Activated naive CD8-positive, alpha-beta T cell treated with anti-CD3 and anti-CD28 coated beads, Interleukin-2, amount 50 U/mL, for 24 hours (primary cell): ENCODE measurements at regions not wholly inside any gene's neighbourhood (a gene's known extent, or its start where the extent isn't known, plus 50 kb on each side); places are given as distances from the start of the nearest gene placed in this dataset.

Experiments
- ATAC-seq: fragments of 150-1000 bp; cut with Tn5 transposase; one replicate; pipeline ENCODE4 v1.10.0; 2021
- DNase-seq: peaks from one replicate; pipeline ENCODE4 v3.0.0; 2021
- H3K27ac Mint-ChIP-seq: one replicate; pipeline ENCODE4 v1.8.0; 2021; ENCODE audit warnings: mild to moderate bottlenecking, mixed read lengths
- H3K27me3 Mint-ChIP-seq: one replicate; pipeline ENCODE4 v1.8.0; 2021; ENCODE audit warnings: mixed read lengths
- H3K36me3 Mint-ChIP-seq: one replicate; pipeline ENCODE4 v1.8.0; 2021; ENCODE audit warnings: low read depth, mixed read lengths
- H3K4me1 Mint-ChIP-seq: one replicate; pipeline ENCODE4 v1.8.0; 2021; ENCODE audit warnings: mixed read lengths
- H3K4me3 Mint-ChIP-seq: one replicate; pipeline ENCODE4 v1.8.0; 2021; ENCODE audit warnings: mild to moderate bottlenecking, moderate library complexity, mixed read lengths
- H3K9me3 Mint-ChIP-seq: one replicate; pipeline ENCODE4 v1.8.0; 2021; ENCODE audit warnings: mixed read lengths

DNA sequence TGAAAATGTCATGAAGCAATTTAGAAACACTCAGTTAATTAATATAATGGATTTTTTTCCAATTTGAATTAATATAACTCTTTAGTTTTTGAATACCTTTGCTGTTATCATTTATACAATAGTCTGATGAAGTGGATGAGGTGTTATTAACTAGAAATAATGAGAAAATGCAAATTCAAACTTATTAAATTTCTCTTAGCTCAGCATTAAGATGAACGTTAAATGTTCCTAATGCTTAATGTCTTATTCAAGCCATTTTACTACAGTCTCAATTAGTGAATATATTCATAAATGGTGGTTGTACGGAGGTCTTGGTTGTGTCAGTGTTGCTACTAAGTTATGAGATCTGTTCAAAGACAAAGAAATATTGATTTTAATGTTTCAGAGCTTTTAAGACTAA, 186.3 kb downstream of the DTHD1 start:
- Mint-ChIP-seq H3K27me3 (peaks cover 6% of the 10 kb centered on the region), H3K27ac (no peak overlapping the region), H3K36me3 (no peaks in the 10 kb centered on the region), H3K4me1 (no peaks in the 10 kb centered on the region), H3K4me3 (no peak overlapping the region), H3K9me3 (no peaks in the 10 kb centered on the region)
- ATAC-seq (no peak), DNase-seq (no peak)

DNA sequence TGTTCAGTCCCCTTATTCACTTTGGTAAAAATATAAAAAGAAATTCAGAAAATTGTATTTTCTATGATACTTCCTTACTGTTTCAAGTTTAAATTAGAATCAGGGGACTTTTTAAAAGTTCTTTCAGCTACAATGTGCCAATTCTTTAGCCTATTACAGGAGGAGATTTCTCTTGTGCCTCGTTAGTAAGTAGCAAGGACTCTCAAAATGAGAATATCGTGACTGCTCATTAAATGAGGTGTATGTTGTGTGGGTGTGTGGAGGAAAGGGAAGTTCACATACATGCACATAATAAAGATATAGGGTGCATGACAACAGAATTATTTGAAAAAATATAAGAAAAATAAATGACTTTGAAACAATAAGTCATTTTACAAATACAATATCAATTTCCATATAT, 190.5 kb downstream of the DTHD1 start:
- ATAC-seq (no peak), DNase-seq (no peak)
- no peaks in the 10 kb centered on the region for H3K9me3 Mint-ChIP-seq
- no peaks in the 10 kb centered on the region for H3K4me1 Mint-ChIP-seq
- no peaks in the 10 kb centered on the region for H3K36me3 Mint-ChIP-seq
- peaks cover 5% of the 10 kb centered on the region for H3K27me3 Mint-ChIP-seq
- no peak overlapping the region for H3K27ac Mint-ChIP-seq
- H3K4me3 Mint-ChIP-seq = no peak overlapping the region

DNA sequence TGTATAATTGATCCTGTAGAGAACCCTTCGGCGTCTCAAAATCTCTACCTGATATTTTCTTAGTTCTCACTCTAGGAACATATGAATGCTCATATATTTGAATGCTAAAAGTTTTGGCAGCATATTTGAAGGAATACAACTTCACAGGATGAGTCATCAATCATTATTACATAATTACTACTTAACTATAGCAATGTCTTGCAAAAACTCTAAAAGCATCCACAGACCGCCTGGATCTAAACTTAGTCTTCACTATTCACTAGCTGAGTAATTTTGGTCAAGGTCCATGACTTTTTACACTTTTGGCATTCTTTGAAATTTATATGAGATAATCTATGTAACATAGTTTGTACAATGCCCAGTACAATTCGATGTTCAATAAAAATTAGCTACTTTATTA, 194.7 kb downstream of the DTHD1 start:
- no peaks in the 10 kb centered on the region for H3K9me3 Mint-ChIP-seq
- ATAC-seq = no peak
- DNase-seq = no peak
- H3K27ac Mint-ChIP-seq = no peak overlapping the region
- H3K27me3 Mint-ChIP-seq = peaks cover 5% of the 10 kb centered on the region
- H3K4me1 Mint-ChIP-seq = no peaks in the 10 kb centered on the region
- H3K4me3 Mint-ChIP-seq = no peak overlapping the region
- H3K36me3 Mint-ChIP-seq = no peaks in the 10 kb centered on the region

GRCh38 chr4:36477861-36478260, 196.4 kb downstream of the DTHD1 start:
- no peak overlapping the region for H3K27ac Mint-ChIP-seq
- H3K27me3 Mint-ChIP-seq = peaks cover 2% of the 10 kb centered on the region
- no peak for DNase-seq
- no peaks in the 10 kb centered on the region for H3K36me3 Mint-ChIP-seq
- no peak for ATAC-seq
- H3K4me3 Mint-ChIP-seq = no peak overlapping the region
- no peaks in the 10 kb centered on the region for H3K4me1 Mint-ChIP-seq
- no peaks in the 10 kb centered on the region for H3K9me3 Mint-ChIP-seq

GRCh38 chr4:36485885-36486284, 204.5 kb downstream of the DTHD1 start:
- no peaks in the 10 kb centered on the region for H3K36me3 Mint-ChIP-seq
- peaks cover 4% of the 10 kb centered on the region for H3K27me3 Mint-ChIP-seq
- no peak overlapping the region for H3K27ac Mint-ChIP-seq
- no peaks in the 10 kb centered on the region for H3K4me1 Mint-ChIP-seq
- DNase-seq (no peak), ATAC-seq (no peak)
- no peak overlapping the region for H3K4me3 Mint-ChIP-seq
- no peaks in the 10 kb centered on the region for H3K9me3 Mint-ChIP-seq

DNA sequence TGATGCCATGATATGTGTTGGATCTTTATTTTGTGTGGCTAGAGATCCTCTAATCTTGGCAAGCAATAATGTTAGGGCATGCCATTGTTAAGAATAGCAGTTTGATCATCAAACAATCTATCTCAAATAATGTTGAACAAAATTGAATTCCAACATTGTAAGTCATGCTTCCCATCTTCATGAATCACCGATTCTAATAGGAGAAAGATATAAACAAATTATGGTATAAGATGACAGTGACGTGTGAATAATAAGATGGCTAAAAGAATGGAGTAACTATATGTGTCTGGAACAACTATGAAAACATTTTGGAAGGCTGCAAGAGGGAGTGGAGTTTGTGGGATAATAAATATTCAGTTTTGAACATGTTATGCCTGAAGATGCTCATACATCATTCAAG, 208.4 kb downstream of the DTHD1 start:
- no peak overlapping the region for H3K27ac Mint-ChIP-seq
- no peaks in the 10 kb centered on the region for H3K36me3 Mint-ChIP-seq
- no peak for ATAC-seq
- no peak for DNase-seq
- no peaks in the 10 kb centered on the region for H3K4me1 Mint-ChIP-seq
- H3K4me3 Mint-ChIP-seq = no peak overlapping the region
- peaks cover 6% of the 10 kb centered on the region for H3K9me3 Mint-ChIP-seq
- H3K27me3 Mint-ChIP-seq = no peaks in the 10 kb centered on the region

DNA sequence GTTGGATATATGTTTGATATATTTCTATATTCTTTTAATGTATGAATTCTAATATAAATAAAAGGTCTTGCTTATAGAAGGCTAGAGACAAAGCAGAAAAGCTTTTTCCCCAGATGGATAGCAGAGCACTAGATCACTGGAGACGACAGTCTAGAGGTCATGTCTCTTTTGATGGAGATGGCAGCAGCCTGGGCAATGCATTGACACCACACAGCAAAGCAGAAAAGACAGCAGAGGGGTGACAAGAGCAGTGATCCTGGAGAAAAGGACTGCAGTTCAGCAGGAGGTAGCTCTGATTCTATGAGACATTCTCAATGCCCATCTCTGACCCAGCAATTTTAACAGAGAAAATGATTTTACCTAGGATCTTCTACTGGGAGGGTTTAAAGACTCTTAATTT, 210.6 kb downstream of the DTHD1 start:
- H3K4me3 Mint-ChIP-seq = no peak overlapping the region
- H3K27me3 Mint-ChIP-seq = no peaks in the 10 kb centered on the region
- H3K4me1 Mint-ChIP-seq = no peaks in the 10 kb centered on the region
- ATAC-seq = no peak
- peaks cover 6% of the 10 kb centered on the region for H3K9me3 Mint-ChIP-seq
- no peak overlapping the region for H3K27ac Mint-ChIP-seq
- no peaks in the 10 kb centered on the region for H3K36me3 Mint-ChIP-seq
- no peak for DNase-seq

- H3K27me3 Mint-ChIP-seq = no peaks in the 10 kb centered on the region
- DNase-seq = no peak
These were observed 211.2 kb downstream of the DTHD1 start for GRCh38 chr4:36492590-36492989.

DNA sequence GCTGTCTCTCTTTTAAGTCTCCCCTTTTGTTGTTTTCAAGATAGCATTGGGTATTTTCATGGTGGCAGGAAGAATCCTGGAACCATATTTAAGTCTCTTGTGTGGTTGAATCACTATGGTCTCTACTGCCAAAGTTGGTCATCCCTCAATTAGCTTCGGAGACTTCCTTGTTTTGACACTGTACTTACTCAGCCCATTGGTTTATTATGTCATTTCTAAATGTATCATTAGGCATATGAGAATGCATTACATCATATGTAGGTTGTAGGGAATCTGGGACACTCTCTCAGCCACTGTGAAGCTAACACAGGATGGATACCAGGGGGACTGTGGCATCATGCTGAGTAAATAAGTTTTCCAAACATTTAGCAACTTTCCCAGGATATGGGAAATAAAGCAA, 211.8 kb downstream of the DTHD1 start:
- peaks cover 6% of the 10 kb centered on the region for H3K9me3 Mint-ChIP-seq
- H3K36me3 Mint-ChIP-seq = no peaks in the 10 kb centered on the region
- ATAC-seq (no peak), DNase-seq (no peak)
- H3K4me3 Mint-ChIP-seq = no peak overlapping the region
- no peaks in the 10 kb centered on the region for H3K4me1 Mint-ChIP-seq
- H3K27me3 Mint-ChIP-seq = no peaks in the 10 kb centered on the region
- no peak overlapping the region for H3K27ac Mint-ChIP-seq

More at GRCh38 chr4:36492590-36492989, 211.2 kb downstream of the DTHD1 start:
- H3K4me1 Mint-ChIP-seq = no peaks in the 10 kb centered on the region
- ATAC-seq = no peak
- no peak overlapping the region for H3K27ac Mint-ChIP-seq
- peaks cover 6% of the 10 kb centered on the region for H3K9me3 Mint-ChIP-seq
- no peaks in the 10 kb centered on the region for H3K36me3 Mint-ChIP-seq
- H3K4me3 Mint-ChIP-seq = no peak overlapping the region

GRCh38 chr4:36494016-36494415, 212.6 kb downstream of the DTHD1 start:
- Mint-ChIP-seq H3K27ac (no peak overlapping the region), H3K9me3 (peaks cover 6% of the 10 kb centered on the region), H3K4me3 (no peak overlapping the region), H3K4me1 (no peaks in the 10 kb centered on the region), H3K27me3 (no peaks in the 10 kb centered on the region), H3K36me3 (no peaks in the 10 kb centered on the region)
- DNase-seq = no peak
- ATAC-seq = no peak

DNA sequence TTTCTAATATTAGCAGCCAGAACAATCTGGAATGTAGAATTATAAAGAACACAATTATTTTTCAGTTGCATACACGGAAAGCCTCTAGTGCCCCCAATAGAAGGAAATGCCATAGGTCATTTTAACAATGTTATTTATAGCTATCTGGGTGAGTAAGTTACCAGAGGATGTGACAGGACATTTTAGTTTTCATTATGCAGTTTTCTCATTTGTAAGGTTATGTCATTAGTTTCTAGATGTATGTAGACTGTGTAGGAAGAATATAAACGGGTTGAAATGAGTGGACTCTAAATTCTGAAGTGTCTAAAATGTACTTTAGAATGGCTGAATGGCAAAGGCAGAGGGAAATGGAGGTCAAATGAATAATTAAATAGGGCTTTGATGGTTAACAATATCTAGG, 213.3 kb downstream of the DTHD1 start:
- peaks cover 6% of the 10 kb centered on the region for H3K9me3 Mint-ChIP-seq
- ATAC-seq = no peak
- H3K27me3 Mint-ChIP-seq = no peaks in the 10 kb centered on the region
- H3K27ac Mint-ChIP-seq = no peak overlapping the region
- DNase-seq = no peak
- H3K36me3 Mint-ChIP-seq = no peaks in the 10 kb centered on the region
- no peaks in the 10 kb centered on the region for H3K4me1 Mint-ChIP-seq
- H3K4me3 Mint-ChIP-seq = no peak overlapping the region

- no peak overlapping the region for H3K27ac Mint-ChIP-seq
- no peaks in the 10 kb centered on the region for H3K4me1 Mint-ChIP-seq
- H3K36me3 Mint-ChIP-seq = no peaks in the 10 kb centered on the region
- DNase-seq = no peak
- H3K4me3 Mint-ChIP-seq = no peak overlapping the region
- H3K27me3 Mint-ChIP-seq = peaks cover 4% of the 10 kb centered on the region
- peak; percentile 69 for ATAC-seq
- no peaks in the 10 kb centered on the region for H3K9me3 Mint-ChIP-seq
These were observed 220.9 kb downstream of the DTHD1 start for GRCh38 chr4:36502350-36502749.

GRCh38 chr4:36508394-36508793, 227.0 kb downstream of the DTHD1 start:
- H3K9me3 Mint-ChIP-seq = peaks cover 5% of the 10 kb centered on the region
- ATAC-seq = no peak

GRCh38 chr4:36509845-36510244, 228.4 kb downstream of the DTHD1 start:
- H3K4me3 Mint-ChIP-seq = no peak overlapping the region
- H3K27ac Mint-ChIP-seq = no peak overlapping the region
- no peak for ATAC-seq
- peaks cover 2% of the 10 kb centered on the region for H3K27me3 Mint-ChIP-seq
- no peaks in the 10 kb centered on the region for H3K4me1 Mint-ChIP-seq
- no peaks in the 10 kb centered on the region for H3K36me3 Mint-ChIP-seq
- H3K9me3 Mint-ChIP-seq = peaks cover 5% of the 10 kb centered on the region
- DNase-seq = no peak

More at GRCh38 chr4:36508394-36508793, 227.0 kb downstream of the DTHD1 start:
- H3K4me1 Mint-ChIP-seq = no peaks in the 10 kb centered on the region
- peaks cover 2% of the 10 kb centered on the region for H3K27me3 Mint-ChIP-seq
- no peak overlapping the region for H3K4me3 Mint-ChIP-seq
- H3K27ac Mint-ChIP-seq = no peak overlapping the region
- no peak for DNase-seq
- H3K36me3 Mint-ChIP-seq = no peaks in the 10 kb centered on the region

- Mint-ChIP-seq H3K9me3 (peaks cover 5% of the 10 kb centered on the region), H3K27me3 (peaks cover 2% of the 10 kb centered on the region), H3K27ac (no peak overlapping the region), H3K4me3 (no peak overlapping the region), H3K36me3 (no peaks in the 10 kb centered on the region), H3K4me1 (no peaks in the 10 kb centered on the region)
- DNase-seq = no peak
- no peak for ATAC-seq
These were observed 230.4 kb downstream of the DTHD1 start for GRCh38 chr4:36511785-36512184.

GRCh38 chr4:36516522-36517095, 235.2 kb downstream of the DTHD1 start:
- H3K27me3 Mint-ChIP-seq = no peaks in the 10 kb centered on the region
- no peaks in the 10 kb centered on the region for H3K9me3 Mint-ChIP-seq
- DNase-seq = no peak
- H3K4me1 Mint-ChIP-seq = no peaks in the 10 kb centered on the region
- no peaks in the 10 kb centered on the region for H3K36me3 Mint-ChIP-seq
- H3K27ac Mint-ChIP-seq = no peak overlapping the region
- ATAC-seq = no peak
- no peak overlapping the region for H3K4me3 Mint-ChIP-seq
